ENCODE measurements at regions not wholly inside any gene's neighbourhood (a gene's known extent, or its start where the extent isn't known, plus 50 kb on each side); places are given as distances from the start of the nearest gene placed in this dataset.
"Not testable (repeated sequence)": the region's sequence is repeated elsewhere in the genome, so short reads cannot be mapped to it uniquely, and the experiment has no call there.

DNA sequence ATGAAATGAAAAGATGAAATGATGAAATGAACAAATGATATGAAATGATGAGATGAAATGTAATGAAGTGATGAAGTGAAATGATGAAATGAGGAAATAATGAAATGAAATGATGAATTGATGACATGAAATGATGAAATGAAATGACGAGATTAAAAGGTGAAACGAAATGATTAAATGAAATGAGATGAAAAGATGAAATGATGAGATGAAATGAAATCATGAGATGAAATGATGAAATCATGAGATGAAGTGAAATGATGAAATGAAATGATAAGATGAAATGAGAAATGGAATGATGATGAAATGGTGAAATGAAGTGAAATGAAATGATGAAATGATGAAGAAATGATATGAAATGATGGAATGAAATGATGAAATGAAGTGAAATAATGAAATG lies 221.7 kb upstream of the VKORC1L1 start:
- TF ChIP-seq, protein P1, sequence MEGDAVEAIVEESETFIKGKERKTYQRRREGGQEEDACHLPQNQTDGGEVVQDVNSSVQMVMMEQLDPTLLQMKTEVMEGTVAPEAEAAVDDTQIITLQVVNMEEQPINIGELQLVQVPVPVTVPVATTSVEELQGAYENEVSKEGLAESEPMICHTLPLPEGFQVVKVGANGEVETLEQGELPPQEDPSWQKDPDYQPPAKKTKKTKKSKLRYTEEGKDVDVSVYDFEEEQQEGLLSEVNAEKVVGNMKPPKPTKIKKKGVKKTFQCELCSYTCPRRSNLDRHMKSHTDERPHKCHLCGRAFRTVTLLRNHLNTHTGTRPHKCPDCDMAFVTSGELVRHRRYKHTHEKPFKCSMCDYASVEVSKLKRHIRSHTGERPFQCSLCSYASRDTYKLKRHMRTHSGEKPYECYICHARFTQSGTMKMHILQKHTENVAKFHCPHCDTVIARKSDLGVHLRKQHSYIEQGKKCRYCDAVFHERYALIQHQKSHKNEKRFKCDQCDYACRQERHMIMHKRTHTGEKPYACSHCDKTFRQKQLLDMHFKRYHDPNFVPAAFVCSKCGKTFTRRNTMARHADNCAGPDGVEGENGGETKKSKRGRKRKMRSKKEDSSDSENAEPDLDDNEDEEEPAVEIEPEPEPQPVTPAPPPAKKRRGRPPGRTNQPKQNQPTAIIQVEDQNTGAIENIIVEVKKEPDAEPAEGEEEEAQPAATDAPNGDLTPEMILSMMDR (IDR thresholded peaks at IDR 0.05): not testable (repeated sequence)
- not testable (repeated sequence) for TF ChIP-seq POLR2A, EP300, POLR2AphosphoS5 (IDR thresholded peaks at IDR 0.05)
